K562 (cell line): ENCODE measurements at regions not wholly inside any gene's neighbourhood (a gene's known extent, or its start where the extent isn't known, plus 50 kb on each side); places are given as distances from the start of the nearest gene placed in this dataset.
"Not testable (repeated sequence)": the region's sequence is repeated elsewhere in the genome, so short reads cannot be mapped to it uniquely, and the experiment has no call there.

ENCODE experiments used
- ATAC-seq: fragments of 200-7000 bp; cut with Tn5 transposase; 3 replicates; pipeline ENCODE4 v1.9.1; 2020; ENCODE audit warnings: moderate library complexity
- BruUV-seq: library from RNA; stranded (reverse); fragments of 400-500 nt; replicated peaks from 2 replicates; lab custom pipeline; 2021; lab: Mats Ljungman, UMichigan
- CTCF ChIA-PET: fragments of 300-600 bp; formaldehyde crosslinking; extraction: SDS; loops from one replicate; lab custom pipeline; 2021; ENCODE audit warnings: low intra/inter-chr PET ratio; lab: Yijun Ruan, JAX
- POLR2A ChIA-PET: fragments of 300-600, 350-650 bp; sonication (Branson Sonifier 250); formaldehyde crosslinking; extraction: SDS; loops from one replicate; lab custom pipeline; 2021; ENCODE audit warnings: antibody characterized with exemption, inconsistent platforms; lab: Yijun Ruan, JAX
- DNase-seq, 4 experiments: peaks; one replicate each; pipeline versions ENCODE4 v3.0.0 to v3.0.0-alpha.2; 2011 to 2018; ENCODE audit warnings: low spot score in 3 of 4, mixed read lengths in 3 of 4; ENCODE audit errors: extremely low read depth in 1 of 4
- FAIRE-seq: peaks from 2 replicates; lab custom pipeline; 2011; peaks lifted over from hg19 to GRCh38; lab: Jason Lieb, UNC
- H2AFZ ChIP-seq: 2 replicates; pipeline ENCODE4 v1.6.0; 2011; ENCODE audit warnings: low read depth, low read length, control low read depth, inconsistent platforms
- H3K27ac ChIP-seq: fragments of 200-600 bp; 3 replicates; pipeline ENCODE4 v1.8.0; 2011; ENCODE audit warnings: low read depth, mild to moderate bottlenecking, control low read depth, inconsistent platforms, low read length, moderate library complexity, mixed read lengths; ENCODE audit errors: extremely low read depth
- H3K27me3 ChIP-seq, 2 experiments: fragments of 300-600 bp in 1 of 2; 2 replicates in 1 of 2; 3 replicates in 1 of 2; pipeline versions ENCODE4 v1.6.0 to v1.8.0; 2011; ENCODE audit warnings: inconsistent platforms in 2 of 2, low read length in 2 of 2, mild to moderate bottlenecking in 1 of 2, mixed read lengths in 1 of 2, moderate library complexity in 1 of 2; ENCODE audit not compliant: control insufficient read depth in 2 of 2, insufficient read depth in 2 of 2
- H3K36me3 ChIP-seq: fragments of 300-600 bp; 3 replicates; pipeline ENCODE4 v1.8.0; 2011; ENCODE audit warnings: mild to moderate bottlenecking, low read length, inconsistent platforms; ENCODE audit not compliant: control insufficient read depth, insufficient read depth
- H3K4me1 ChIP-seq, 2 experiments: fragments of 200-600 bp in 1 of 2; replicated peaks in 1 of 2; 2 replicates in 1 of 2; 3 replicates in 1 of 2; pipeline versions ENCODE4 v1.5.1 to v1.8.0; 2011; ENCODE audit warnings: inconsistent platforms in 2 of 2, low read length in 2 of 2, mild to moderate bottlenecking in 1 of 2, mixed read lengths in 1 of 2, moderate library complexity in 1 of 2; ENCODE audit not compliant: control insufficient read depth in 2 of 2, insufficient read depth in 2 of 2
- H3K4me2 ChIP-seq: 2 replicates; pipeline ENCODE4 v1.6.1; 2011; ENCODE audit warnings: low read length, control low read depth, inconsistent platforms, mixed read lengths; ENCODE audit not compliant: insufficient read depth
- H3K4me3 ChIP-seq: fragments of 200-600 bp; sonication (generic), shearing (Covaris generic); 2 replicates; pipeline ENCODE4 v1.5.1; 2016; ENCODE audit warnings: control low read depth, inconsistent platforms
- H3K79me2 ChIP-seq: fragments of 200-600 bp; 3 replicates; pipeline ENCODE4 v1.8.0; 2011; ENCODE audit warnings: low read length, inconsistent platforms; ENCODE audit not compliant: control insufficient read depth, insufficient read depth
- H3K9ac ChIP-seq, 2 experiments: 2 replicates each; pipeline versions ENCODE4 v1.6.0 to v1.6.1; 2011; ENCODE audit warnings: low read depth in 2 of 2, low read length in 2 of 2, control low read depth in 1 of 2, inconsistent platforms in 1 of 2, mild to moderate bottlenecking in 1 of 2, mixed read lengths in 1 of 2; ENCODE audit not compliant: insufficient read depth in 1 of 2
- H3K9me1 ChIP-seq: one replicate; pipeline ENCODE4 v1.6.0; 2011; ENCODE audit warnings: inconsistent platforms, mild to moderate bottlenecking, low read length, moderate library complexity; ENCODE audit not compliant: control insufficient read depth, insufficient read depth
- H3K9me3 ChIP-seq: replicated peaks from 2 replicates; pipeline ENCODE4 v1.5.1; 2011; ENCODE audit warnings: low read depth, low read length, inconsistent platforms; ENCODE audit not compliant: control insufficient read depth, insufficient read depth
- H4K20me1 ChIP-seq: replicated peaks from 2 replicates; pipeline ENCODE4 v1.6.1; 2011; ENCODE audit warnings: low read length, inconsistent platforms, mixed read lengths; ENCODE audit not compliant: control insufficient read depth, insufficient read depth
- MEF2A ChIP-seq: IDR thresholded peaks from 2 replicates; pipeline ENCODE4 v1.6.1; 2011; ENCODE audit warnings: low read depth, mild to moderate bottlenecking, low read length, moderate library complexity; ENCODE audit not compliant: control insufficient read depth
- TRIM24 ChIP-seq, 2 experiments: fragments of 450-650 bp; IDR thresholded peaks; 2 replicates each; pipeline ENCODE4 v1.6.1; 2016
- TRIM28 ChIP-seq: fragments of 450-650 bp; IDR thresholded peaks from 2 replicates; pipeline ENCODE4 v1.6.1; 2017
- YY1 ChIP-seq, 3 experiments: IDR thresholded peaks; 2 replicates each; pipeline ENCODE4 v1.6.1; 2011; ENCODE audit warnings: low read length in 2 of 3, mild to moderate bottlenecking in 2 of 3, moderate library complexity in 2 of 3, borderline replicate concordance in 1 of 3, control low read depth in 1 of 3, low read depth in 1 of 3; ENCODE audit not compliant: insufficient read depth in 3 of 3, insufficient replicate concordance in 2 of 3, control insufficient read depth in 1 of 3, insufficient read length in 1 of 3; ENCODE audit errors: extremely low read depth in 1 of 3
- ZNF232 ChIP-seq: sonication (generic); formaldehyde crosslinking; IDR thresholded peaks from 2 replicates; pipeline ENCODE4 v1.8.0; 2022; ENCODE audit warnings: mild to moderate bottlenecking, missing genetic modification reagents
- ZNF280A ChIP-seq: fragments of 450-650 bp; IDR thresholded peaks from 2 replicates; pipeline ENCODE4 v1.6.1; 2018; ENCODE audit warnings: mild to moderate bottlenecking, low read depth; ENCODE audit not compliant: partially characterized antibody
- ZNF324 ChIP-seq: fragments of 250-450 bp; sonication (Bioruptor Pico); IDR thresholded peaks from 2 replicates; pipeline ENCODE4 v1.4.0; 2020; ENCODE audit warnings: mild to moderate bottlenecking
- ZNF589 ChIP-seq: fragments of 200-800 bp; sonication (Bioruptor generic); IDR thresholded peaks from 2 replicates; pipeline ENCODE4 v1.6.1; 2016; ENCODE audit warnings: low read depth, missing genetic modification characterization, missing compliant biosample characterization
- WGBS: fragments of 100-300 bp; shearing (Covaris generic); methylation state at CpG from one replicate; pipeline ENCODE4 v1.1.6; 2016; ENCODE audit warnings: low coverage, mixed read lengths; ENCODE audit not compliant: insufficient coverage; ENCODE audit errors: missing lambda C conversion rate; 5-methylcytosine and 5-hydroxymethylcytosine counted together
- in situ Hi-C: fragments of 300-500 bp; cut with MboI; formaldehyde crosslinking; loops from 4 replicates; pipeline ENCODE4 v1.15.0; 2018; ENCODE audit warnings: inconsistent platforms, mixed read lengths
- intact Hi-C: fragments of 100-400 bp; cut with micrococcal nuclease; formaldehyde crosslinking; loops from 2 replicates; pipeline ENCODE4 v1.14.2; 2022

- H3K9me1 ChIP-seq, H3K27me3 ChIP-seq, intact Hi-C loops, H2AFZ ChIP-seq, CTCF ChIA-PET, H3K4me2 ChIP-seq, H3K9ac ChIP-seq, H3K27ac ChIP-seq, POLR2A ChIA-PET, H3K4me3 ChIP-seq, H4K20me1 ChIP-seq, H3K4me1 ChIP-seq, FAIRE-seq, H3K9me3 ChIP-seq, ATAC-seq, DNase-seq, in situ Hi-C loops, BruUV-seq, H3K79me2 ChIP-seq, H3K36me3 ChIP-seq: not testable (repeated sequence)
- 60% methylated on average over 5 of the region's 6 CpGs for WGBS
- TF ChIP-seq ZNF280A, result peak; percentile 37
- TF ChIP-seq TRIM28, result 0 out of 2 replicates have a peak, but pooled peaks have one; percentile 34
- TF ChIP-seq ZNF324 (CRISPR knock-in tag), result peak; percentile 80
- TF ChIP-seq TRIM24 (IDR thresholded peaks at IDR 0.05), result 0 out of 4 replicates have a peak, but pooled peaks of 1 of the 2 experiments have one; percentile 26
These were observed 122.7 kb upstream of the ATF7IP start for GRCh38 chr12:14242825-14243224.

- ChIA-PET CTCF (no interaction called here), POLR2A (no interaction called here)
- BruUV-seq, result no TSS peak
- H2AFZ ChIP-seq, result no peak overlapping the region
- no peak overlapping the region for H3K27ac ChIP-seq
- H3K4me1 ChIP-seq, result no peaks in the 10 kb centered on the region; a peak in 1 of 5 replicates
- no peaks in the 10 kb centered on the region for H4K20me1 ChIP-seq
- no peaks in the 10 kb centered on the region for H3K79me2 ChIP-seq
- 57% methylated on average over 2 of the region's 2 CpGs for whole genome bisulfite sequencing
- FAIRE-seq (no peak), ATAC-seq (no peak), DNase-seq (no peak)
- H3K9ac ChIP-seq, result no peak overlapping the region
- TF ChIP-seq YY1 (IDR thresholded peaks at IDR 0.05; ENCODE audit: borderline replicate concordance in 1 of 3, control insufficient read depth in 1 of 3, extremely low read depth in 1 of 3, insufficient read depth in 3 of 3, insufficient read length in 1 of 3, insufficient replicate concordance in 2 of 3, low read depth in 1 of 3, low read length in 2 of 3) (no peak), ZNF589 (CRISPR knock-in tag) (no peak), MEF2A (no peak), ZNF232 (CRISPR knock-in tag) (no peak)
- in situ Hi-C loops, result no loop called here
- intact Hi-C loops, result no loop called here
- no peaks in the 10 kb centered on the region for H3K27me3 ChIP-seq
- no peak overlapping the region for H3K4me3 ChIP-seq
- no peaks in the 10 kb centered on the region for H3K36me3 ChIP-seq
- H3K9me3 ChIP-seq, result peaks cover 2% of the 10 kb centered on the region; the same call in 1 of the 2 replicates
- no peak overlapping the region for H3K4me2 ChIP-seq
- no peaks in the 10 kb centered on the region for H3K9me1 ChIP-seq
These were observed 121.5 kb upstream of the ATF7IP start for GRCh38 chr12:14243941-14244340.
